OCI-M1 (cell line): ENCODE measurements at regions not wholly inside any gene's neighbourhood (a gene's known extent, or its start where the extent isn't known, plus 50 kb on each side); places are given as distances from the start of the nearest gene placed in this dataset.

ENCODE experiments used
- DNase-seq: peaks from one replicate; lab custom pipeline; 2025; lab: John Stamatoyannopoulos, UW

- DNase-seq, result no peak
Measured at GRCh38 chr11:87425391-87425790, 387.7 kb downstream of the TMEM135 start.

- peak; percentile 40 for DNase-seq
Measured at GRCh38 chr11:87423161-87423560, 385.4 kb downstream of the TMEM135 start.

GRCh38 chr11:87422566-87422965 lies 384.8 kb downstream of the TMEM135 start:
- DNase-seq, result no peak

GRCh38 chr11:87421422-87421821 lies 383.7 kb downstream of the TMEM135 start:
- DNase-seq, result peak; percentile 96

- DNase-seq, result no peak
Measured at GRCh38 chr11:87417951-87418350, 380.2 kb downstream of the TMEM135 start.

- DNase-seq, result no peak
Measured at GRCh38 chr11:87405843-87406242, 368.1 kb downstream of the TMEM135 start.

GRCh38 chr11:87405356-87405755 lies 367.6 kb downstream of the TMEM135 start:
- no peak for DNase-seq

- no peak for DNase-seq
Measured at GRCh38 chr11:87401653-87402052, 363.9 kb downstream of the TMEM135 start.

GRCh38 chr11:87399341-87399740 lies 361.6 kb downstream of the TMEM135 start:
- no peak for DNase-seq

GRCh38 chr11:87398931-87399330 lies 361.2 kb downstream of the TMEM135 start:
- no peak for DNase-seq

GRCh38 chr11:87397011-87397865 lies 359.5 kb downstream of the TMEM135 start:
- peak; percentile 92 for DNase-seq

GRCh38 chr11:87394924-87395323 lies 357.2 kb downstream of the TMEM135 start:
- no peak for DNase-seq

GRCh38 chr11:87392665-87393064 lies 354.9 kb downstream of the TMEM135 start:
- no peak for DNase-seq

GRCh38 chr11:87391496-87391895 lies 353.8 kb downstream of the TMEM135 start:
- DNase-seq, result no peak

- DNase-seq, result no peak
Measured at GRCh38 chr11:87384078-87384729, 346.5 kb downstream of the TMEM135 start.

- no peak for DNase-seq
Measured at GRCh38 chr11:87374038-87374807, 336.5 kb downstream of the TMEM135 start.
